RCC 7860 (cell line): ENCODE measurements at regions not wholly inside any gene's neighbourhood (a gene's known extent, or its start where the extent isn't known, plus 50 kb on each side); places are given as distances from the start of the nearest gene placed in this dataset.
A peak's percentile ranks its signal among the peaks of the same experiment; 100 is the strongest.
"Not testable (repeated sequence)": the region's sequence is repeated elsewhere in the genome, so short reads cannot be mapped to it uniquely, and the experiment has no call there.

ENCODE experiments used
- DNase-seq: peaks from one replicate; pipeline ENCODE4 v3.0.0-alpha.2; 2015; ENCODE audit warnings: low spot score
- FAIRE-seq: peaks from 2 replicates; lab custom pipeline; 2012; peaks lifted over from hg19 to GRCh38; lab: Jason Lieb, UNC

GRCh38 chr12:33192226-33192625 is 247.4 kb downstream of the SYT10 start:
- no peak for FAIRE-seq
- DNase-seq: no peak

GRCh38 chr12:33187409-33187808 is 252.2 kb downstream of the SYT10 start:
- DNase-seq: no peak
- FAIRE-seq: no peak

- DNase-seq (no peak), FAIRE-seq (no peak)
These were observed 255.5 kb downstream of the SYT10 start for GRCh38 chr12:33184161-33184560.

GRCh38 chr12:33182485-33182884 is 257.1 kb downstream of the SYT10 start:
- FAIRE-seq (no peak), DNase-seq (no peak)

GRCh38 chr12:33180918-33181317 is 258.7 kb downstream of the SYT10 start:
- DNase-seq: peak; percentile 74

GRCh38 chr12:33166260-33166659 is 269.7 kb upstream of the PKP2 start:
- FAIRE-seq, DNase-seq: not testable (repeated sequence)

More at GRCh38 chr12:33180918-33181317, 258.7 kb downstream of the SYT10 start:
- peak; percentile 69 for FAIRE-seq

GRCh38 chr12:33156042-33156441 is 259.5 kb upstream of the PKP2 start:
- FAIRE-seq (no peak), DNase-seq (no peak)

GRCh38 chr12:33147292-33147691 is 250.7 kb upstream of the PKP2 start:
- FAIRE-seq, DNase-seq: not testable (repeated sequence)

GRCh38 chr12:33129500-33129899 is 232.9 kb upstream of the PKP2 start:
- no peak for DNase-seq
- no peak for FAIRE-seq

- no peak for DNase-seq
- no peak for FAIRE-seq
These were observed 229.2 kb upstream of the PKP2 start for GRCh38 chr12:33125755-33126154.

GRCh38 chr12:33116284-33116683 is 219.7 kb upstream of the PKP2 start:
- FAIRE-seq: no peak

GRCh38 chr12:33115716-33116115 is 219.1 kb upstream of the PKP2 start:
- FAIRE-seq (no peak), DNase-seq (no peak)

More at GRCh38 chr12:33116284-33116683, 219.7 kb upstream of the PKP2 start:
- DNase-seq: no peak

- FAIRE-seq: no peak
- DNase-seq: no peak
These were observed 215.3 kb upstream of the PKP2 start for GRCh38 chr12:33111850-33112249.

GRCh38 chr12:33107827-33108226 is 211.2 kb upstream of the PKP2 start:
- not testable (repeated sequence) for DNase-seq, FAIRE-seq

GRCh38 chr12:33093534-33093933 is 197.0 kb upstream of the PKP2 start:
- FAIRE-seq: no peak

GRCh38 chr12:33087876-33088275 is 191.3 kb upstream of the PKP2 start:
- not testable (repeated sequence) for FAIRE-seq, DNase-seq

More at GRCh38 chr12:33093534-33093933, 197.0 kb upstream of the PKP2 start:
- no peak for DNase-seq

GRCh38 chr12:33076401-33076800 is 179.8 kb upstream of the PKP2 start:
- DNase-seq, FAIRE-seq: not testable (repeated sequence)

- DNase-seq, FAIRE-seq: not testable (repeated sequence)
These were observed 178.7 kb upstream of the PKP2 start for GRCh38 chr12:33075130-33075766.

- DNase-seq (no peak), FAIRE-seq (no peak)
These were observed 165.3 kb upstream of the PKP2 start for GRCh38 chr12:33061844-33062243.

- no peak for DNase-seq
- FAIRE-seq: no peak
These were observed 157.8 kb upstream of the PKP2 start for GRCh38 chr12:33054371-33054770.

- DNase-seq (no peak), FAIRE-seq (no peak)
These were observed 155.8 kb upstream of the PKP2 start for GRCh38 chr12:33052141-33053051.

- no peak for FAIRE-seq
These were observed 151.1 kb upstream of the PKP2 start for GRCh38 chr12:33047666-33048065.

More at GRCh38 chr12:33047666-33048065, 151.1 kb upstream of the PKP2 start:
- no peak for DNase-seq
